ENCODE measurements at regions not wholly inside any gene's neighbourhood (a gene's known extent, or its start where the extent isn't known, plus 50 kb on each side); places are given as distances from the start of the nearest gene placed in this dataset.

DNA sequence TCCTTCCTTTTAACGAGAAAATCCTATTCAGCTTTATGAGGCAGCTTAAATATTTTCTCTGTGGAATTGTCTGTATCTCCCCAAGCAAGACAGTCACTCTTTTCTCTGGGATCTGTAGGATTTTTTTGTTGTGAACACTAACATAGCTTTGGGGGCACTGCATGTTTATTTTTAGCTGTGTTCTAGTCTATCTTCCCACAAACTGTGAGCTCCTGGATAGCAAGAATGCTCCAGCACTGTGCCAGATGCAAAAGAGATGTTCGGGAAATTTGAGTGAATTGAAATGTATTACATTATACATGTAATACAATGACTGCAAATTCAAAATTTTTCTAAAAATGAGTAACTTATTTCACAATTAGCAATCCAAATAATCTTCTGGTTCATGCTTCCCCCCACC lies 282.2 kb downstream of the PLPP3 start:
- Histone ChIP-seq H3K27ac (no peak overlapping the region), H3K9me3 (no peaks in the 10 kb centered on the region), H3K4me1 (ENCODE audit: insufficient read depth) (peaks cover 2% of the 10 kb centered on the region), H3K4me3 (no peak overlapping the region), H3K27me3 (no peaks in the 10 kb centered on the region), H3K36me3 (no peaks in the 10 kb centered on the region)
- no peak for DNase-seq
- intact Hi-C loops (cut with DNase I): no loop called here
- TF ChIP-seq POLR2A (IDR thresholded peaks at IDR 0.05): no peak
- no peak for TF ChIP-seq EP300 (IDR thresholded peaks at IDR 0.05)
- TF ChIP-seq, protein P1, sequence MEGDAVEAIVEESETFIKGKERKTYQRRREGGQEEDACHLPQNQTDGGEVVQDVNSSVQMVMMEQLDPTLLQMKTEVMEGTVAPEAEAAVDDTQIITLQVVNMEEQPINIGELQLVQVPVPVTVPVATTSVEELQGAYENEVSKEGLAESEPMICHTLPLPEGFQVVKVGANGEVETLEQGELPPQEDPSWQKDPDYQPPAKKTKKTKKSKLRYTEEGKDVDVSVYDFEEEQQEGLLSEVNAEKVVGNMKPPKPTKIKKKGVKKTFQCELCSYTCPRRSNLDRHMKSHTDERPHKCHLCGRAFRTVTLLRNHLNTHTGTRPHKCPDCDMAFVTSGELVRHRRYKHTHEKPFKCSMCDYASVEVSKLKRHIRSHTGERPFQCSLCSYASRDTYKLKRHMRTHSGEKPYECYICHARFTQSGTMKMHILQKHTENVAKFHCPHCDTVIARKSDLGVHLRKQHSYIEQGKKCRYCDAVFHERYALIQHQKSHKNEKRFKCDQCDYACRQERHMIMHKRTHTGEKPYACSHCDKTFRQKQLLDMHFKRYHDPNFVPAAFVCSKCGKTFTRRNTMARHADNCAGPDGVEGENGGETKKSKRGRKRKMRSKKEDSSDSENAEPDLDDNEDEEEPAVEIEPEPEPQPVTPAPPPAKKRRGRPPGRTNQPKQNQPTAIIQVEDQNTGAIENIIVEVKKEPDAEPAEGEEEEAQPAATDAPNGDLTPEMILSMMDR (IDR thresholded peaks at IDR 0.05): no peak
- WGBS, 3 donors: 86 to 90% (median 90%) methylated on average over 2 of the region's 2 CpGs

DNA sequence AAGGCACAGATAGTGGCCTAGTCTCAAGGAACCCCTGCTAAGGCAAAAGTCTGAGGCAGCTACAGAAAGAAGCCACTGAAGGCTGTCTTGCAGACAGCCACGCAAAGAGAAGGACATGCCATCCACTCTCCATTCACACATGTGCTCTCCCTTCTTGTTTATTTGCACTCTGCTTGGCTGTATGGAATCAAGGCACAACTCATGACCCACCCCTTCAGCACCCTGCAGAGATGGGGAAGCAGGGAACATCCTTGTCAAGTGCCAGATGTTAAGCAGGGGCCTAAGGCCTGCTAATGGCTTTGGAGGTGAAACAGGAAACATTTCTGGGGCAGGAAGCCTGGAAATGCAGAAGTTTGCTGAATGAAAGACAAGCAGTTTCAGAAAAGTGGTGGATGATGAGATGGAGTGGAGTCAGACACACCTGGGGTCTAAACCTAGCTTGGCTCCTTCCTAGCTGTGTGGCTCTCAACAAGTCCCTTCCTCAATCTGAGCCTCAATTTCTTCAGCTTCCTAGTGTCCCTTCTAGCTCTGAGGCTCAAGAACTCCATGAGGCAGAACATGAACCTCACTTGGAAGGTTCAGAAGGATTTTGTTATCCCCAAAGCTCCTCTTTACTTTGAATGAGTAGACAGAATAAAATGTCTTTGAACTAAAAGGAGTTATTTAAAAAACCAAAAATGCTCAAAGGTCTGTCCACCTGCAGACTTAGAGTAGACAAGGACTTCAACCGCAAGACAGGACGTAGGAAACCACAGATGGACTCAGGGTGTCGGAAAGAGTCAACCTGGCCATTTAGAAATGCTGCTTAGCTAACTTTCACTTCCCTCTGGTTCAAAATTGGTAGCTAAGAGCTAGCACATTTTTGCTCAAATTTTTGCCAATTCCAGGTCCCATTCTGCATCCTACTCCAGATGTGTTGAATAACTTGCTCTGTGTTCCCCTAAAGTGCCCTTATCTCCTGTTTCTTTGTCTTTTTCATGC lies 283.1 kb downstream of the PLPP3 start:
- intact Hi-C loops (cut with DNase I): no loop called here
- Histone ChIP-seq H3K4me3 (no peak overlapping the region), H3K27me3 (no peaks in the 10 kb centered on the region), H3K9me3 (no peaks in the 10 kb centered on the region), H3K27ac (no peak overlapping the region), H3K4me1 (ENCODE audit: insufficient read depth) (peaks cover 2% of the 10 kb centered on the region), H3K36me3 (no peaks in the 10 kb centered on the region)
- WGBS, 3 donors: 83 to 99% (median 96%) methylated on average over 4 of the region's 4 CpGs
- TF ChIP-seq EP300 (IDR thresholded peaks at IDR 0.05) (no peak), POLR2A (IDR thresholded peaks at IDR 0.05) (no peak)
- TF ChIP-seq, protein P1 (IDR thresholded peaks at IDR 0.05): no peak
- DNase-seq: no peak

DNA sequence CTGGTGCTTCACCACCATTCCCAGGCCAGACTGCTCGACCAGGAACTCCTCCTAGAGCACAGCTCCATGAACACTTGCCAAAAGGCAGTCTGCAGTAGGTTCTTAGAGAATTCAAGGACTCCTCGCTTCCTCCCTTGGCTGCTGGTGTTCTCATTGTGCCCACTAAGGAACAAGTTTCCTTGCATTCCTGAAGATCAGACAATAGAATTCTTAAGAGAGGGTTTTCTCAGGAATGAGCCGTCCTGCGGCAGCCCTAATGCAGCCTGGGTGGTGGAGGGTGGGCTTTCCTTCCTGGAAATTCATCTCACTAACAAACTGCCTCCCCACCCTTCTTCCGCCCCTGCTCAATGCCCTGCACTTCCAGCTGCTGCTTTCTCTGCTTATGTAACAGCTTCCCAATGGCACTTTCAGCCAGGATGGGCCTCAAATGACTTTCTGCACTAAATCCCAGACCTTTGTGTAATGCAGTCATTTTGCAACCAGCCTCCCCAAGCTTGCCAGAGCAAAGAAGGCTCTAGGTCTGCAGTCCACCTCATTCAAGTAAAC lies 287.9 kb downstream of the PLPP3 start:
- H3K9me3 ChIP-seq: no peaks in the 10 kb centered on the region
- 27 to 52% (median 31%) methylated on average over 5 of the region's 5 CpGs for WGBS, 3 donors
- peaks cover 2% of the 10 kb centered on the region for H3K4me1 ChIP-seq (ENCODE audit: insufficient read depth)
- no peaks in the 10 kb centered on the region for H3K36me3 ChIP-seq
- TF ChIP-seq, protein P1 (IDR thresholded peaks at IDR 0.05): no peak
- TF ChIP-seq POLR2A (IDR thresholded peaks at IDR 0.05): no peak
- no peak for TF ChIP-seq EP300 (IDR thresholded peaks at IDR 0.05)
- intact Hi-C loops (cut with DNase I): no loop called here
- peak; percentile 17 to 54 (median 30) for DNase-seq
- H3K4me3 ChIP-seq: no peak overlapping the region
- H3K27me3 ChIP-seq: no peaks in the 10 kb centered on the region
- peak overlapping the region in 1 of 2 donors; percentile 19 for H3K27ac ChIP-seq

DNA sequence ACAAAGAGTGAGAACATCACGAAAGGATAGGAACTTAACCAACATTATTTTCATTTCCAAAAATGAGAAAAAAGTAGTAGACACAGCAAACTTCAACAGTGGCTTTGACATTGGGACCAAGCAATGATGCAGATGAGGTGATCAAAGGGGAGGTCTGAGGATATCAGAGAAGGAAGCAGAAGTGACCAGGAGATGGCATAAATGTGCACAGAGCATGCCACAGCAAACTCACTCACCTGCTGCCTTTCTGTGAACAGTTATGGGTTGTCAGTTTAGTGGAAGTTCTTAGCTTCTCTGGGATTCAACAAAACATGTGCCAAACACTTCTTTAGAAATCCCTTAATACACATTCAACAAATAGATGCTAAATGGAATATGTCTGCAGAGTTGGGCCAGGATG lies 290.1 kb downstream of the PLPP3 start:
- no peaks in the 10 kb centered on the region for H3K9me3 ChIP-seq
- no peak overlapping the region for H3K27ac ChIP-seq
- intact Hi-C loops (cut with DNase I): no loop called here
- no peaks in the 10 kb centered on the region for H3K36me3 ChIP-seq
- H3K27me3 ChIP-seq: no peaks in the 10 kb centered on the region
- TF ChIP-seq, protein P1 (IDR thresholded peaks at IDR 0.05): no peak
- no peak for TF ChIP-seq EP300 (IDR thresholded peaks at IDR 0.05)
- no peak for TF ChIP-seq POLR2A (IDR thresholded peaks at IDR 0.05)
- H3K4me1 ChIP-seq (ENCODE audit: insufficient read depth): peaks cover 2% of the 10 kb centered on the region
- WGBS, 3 donors: 91 to 97% (median 96%) methylated on average over 1 of the region's 1 CpG
- DNase-seq: no peak
- no peak overlapping the region for H3K4me3 ChIP-seq

All from ovary (tissue), 7 donors.